ENCODE measurements at regions not wholly inside any gene's neighbourhood (a gene's known extent, or its start where the extent isn't known, plus 50 kb on each side); places are given as distances from the start of the nearest gene placed in this dataset.
"Not testable (repeated sequence)": the region's sequence is repeated elsewhere in the genome, so short reads cannot be mapped to it uniquely, and the experiment has no call there.

GRCh38 chr13:62139597-62139996, 723.9 kb upstream of the PCDH20 start:
- no peak for DNase-seq

- DNase-seq = no peak
Measured at GRCh38 chr13:62137629-62138405, 722.2 kb upstream of the PCDH20 start.

- no peak for DNase-seq
Measured at GRCh38 chr13:62131604-62132003, 716.0 kb upstream of the PCDH20 start.

- DNase-seq = no peak
Measured at GRCh38 chr13:62130062-62130970, 714.7 kb upstream of the PCDH20 start.

GRCh38 chr13:62129000-62129551, 713.4 kb upstream of the PCDH20 start:
- no peak for DNase-seq

- no peak for DNase-seq
Measured at GRCh38 chr13:62126400-62126799, 710.8 kb upstream of the PCDH20 start.

- DNase-seq = no peak
Measured at GRCh38 chr13:62125451-62125850, 709.8 kb upstream of the PCDH20 start.

GRCh38 chr13:62123409-62123808, 707.8 kb upstream of the PCDH20 start:
- no peak for DNase-seq

GRCh38 chr13:62122434-62122833, 706.8 kb upstream of the PCDH20 start:
- DNase-seq = no peak

- DNase-seq = no peak
Measured at GRCh38 chr13:62119739-62120700, 704.4 kb upstream of the PCDH20 start.

GRCh38 chr13:62115831-62116230, 700.2 kb upstream of the PCDH20 start:
- DNase-seq = no peak

- DNase-seq = no peak
Measured at GRCh38 chr13:62113179-62113578, 697.5 kb upstream of the PCDH20 start.

- no peak for DNase-seq
Measured at GRCh38 chr13:62110079-62110478, 694.4 kb upstream of the PCDH20 start.

- DNase-seq = not testable (repeated sequence)
Measured at GRCh38 chr13:62104136-62104535, 688.5 kb upstream of the PCDH20 start.

- no peak for DNase-seq
Measured at GRCh38 chr13:62096652-62097051, 681.0 kb upstream of the PCDH20 start.

- no peak for DNase-seq
Measured at GRCh38 chr13:62094932-62095331, 679.3 kb upstream of the PCDH20 start.

- DNase-seq = no peak
Measured at GRCh38 chr13:62093984-62094780, 678.5 kb upstream of the PCDH20 start.

GRCh38 chr13:62092949-62093348, 677.3 kb upstream of the PCDH20 start:
- DNase-seq = no peak

- DNase-seq = no peak
Measured at GRCh38 chr13:62092536-62092935, 676.9 kb upstream of the PCDH20 start.

GRCh38 chr13:62088165-62088564, 672.5 kb upstream of the PCDH20 start:
- no peak for DNase-seq

- DNase-seq = no peak
Measured at GRCh38 chr13:62087124-62087523, 671.5 kb upstream of the PCDH20 start.

All from 8988T (cell line).